T-cell (primary cell): ENCODE measurements at regions not wholly inside any gene's neighbourhood (a gene's known extent, or its start where the extent isn't known, plus 50 kb on each side); places are given as distances from the start of the nearest gene placed in this dataset.

Experiments
- ATAC-seq, 4 experiments: fragments of 200-7000 bp in 3 of 4; fragments of 150-1000 bp in 1 of 4; cut with Tn5 transposase; replicated peaks in 1 of 4; 1 replicate in 3 of 4; 2 replicates in 1 of 4; pipeline ENCODE4 v1.10.0; 2021; ENCODE audit warnings: moderate library complexity in 3 of 4, mild to moderate bottlenecking in 2 of 4, moderate number of reproducible peaks in 1 of 4
- CTCF ChIA-PET, 2 donors: fragments of 300-600 bp; sonication (Branson Sonifier 250); formaldehyde crosslinking; loops; one replicate each; lab custom pipeline; 2022; ENCODE audit warnings: antibody characterized with exemption in 2 of 2; lab: Charles Lee
- POLR2A ChIA-PET, 2 donors: fragments of 300-600 bp; sonication (Branson Sonifier 250); formaldehyde crosslinking; loops; one replicate each; lab custom pipeline; 2022; ENCODE audit warnings: antibody characterized with exemption in 2 of 2; lab: Charles Lee
- DNase-seq, 35 experiments: peaks; one replicate each; pipeline versions ENCODE4 v3.0.0 to v3.0.0-alpha.2; 2013 to 2023
- H3K27ac ChIP-seq: one replicate; pipeline ENCODE4 v1.5.1; 2013; ENCODE audit warnings: low read length
- H3K27me3 ChIP-seq, 2 experiments: replicated peaks in 1 of 2; 1 replicate in 1 of 2; 2 replicates in 1 of 2; pipeline versions ENCODE4 v1.6.1 to v1.7.0; 2013; ENCODE audit warnings: low read length in 1 of 2, mixed read lengths in 1 of 2; ENCODE audit not compliant: control insufficient read depth in 2 of 2, insufficient read depth in 2 of 2; ENCODE audit errors: extremely low read depth in 1 of 2
- H3K36me3 ChIP-seq, 2 donors: 1 replicate in 1 of 2; 2 replicates in 1 of 2; pipeline versions ENCODE4 v1.6.1 to v1.7.0; 2013; ENCODE audit warnings: low read length in 1 of 2; ENCODE audit not compliant: control insufficient read depth in 2 of 2, insufficient read depth in 1 of 2; ENCODE audit errors: extremely low read depth in 1 of 2
- H3K4me1 ChIP-seq, 2 experiments: 1 replicate in 1 of 2; 2 replicates in 1 of 2; pipeline versions ENCODE4 v1.6.1 to v1.7.0; 2013; ENCODE audit warnings: low read length in 2 of 2, mixed read lengths in 1 of 2; ENCODE audit not compliant: insufficient read depth in 2 of 2, control insufficient read depth in 1 of 2; ENCODE audit errors: extremely low read depth in 1 of 2
- H3K4me3 ChIP-seq, 2 donors: 1 replicate in 1 of 2; 2 replicates in 1 of 2; pipeline versions ENCODE4 v1.5.1 to v1.7.0; 2013; ENCODE audit warnings: mild to moderate bottlenecking in 2 of 2, low read length in 1 of 2, moderate library complexity in 1 of 2; ENCODE audit not compliant: control insufficient read depth in 1 of 2; ENCODE audit errors: extremely low read depth in 1 of 2
- H3K9me3 ChIP-seq: 2 replicates; pipeline ENCODE4 v1.7.0; 2013
- H3K27ac Mint-ChIP-seq, 2 donors: one replicate each; pipeline ENCODE4 v1.8.0; 2020 to 2021; ENCODE audit warnings: mild to moderate bottlenecking in 2 of 2, mixed read lengths in 2 of 2
- H3K27me3 Mint-ChIP-seq, 2 donors: one replicate each; pipeline ENCODE4 v1.8.0; 2021 to 2022; ENCODE audit warnings: mixed read lengths in 2 of 2
- H3K36me3 Mint-ChIP-seq: one replicate; pipeline ENCODE4 v1.8.0; 2021; ENCODE audit warnings: mixed read lengths
- H3K4me1 Mint-ChIP-seq, 3 donors: one replicate each; pipeline ENCODE4 v1.8.0; 2020 to 2022; ENCODE audit warnings: mixed read lengths in 3 of 3, mild to moderate bottlenecking in 1 of 3
- H3K4me3 Mint-ChIP-seq, 3 donors: one replicate each; pipeline ENCODE4 v1.8.0; 2020 to 2022; ENCODE audit warnings: mild to moderate bottlenecking in 3 of 3, mixed read lengths in 3 of 3, moderate library complexity in 3 of 3
- H3K9me3 Mint-ChIP-seq, 3 donors: one replicate each; pipeline ENCODE4 v1.8.0; 2020 to 2022; ENCODE audit warnings: mixed read lengths in 3 of 3
- WGBS: methylation state at CpG from one replicate; pipeline ENCODE4 v1.1.5; 2013; ENCODE audit warnings: missing lambda C conversion rate; ENCODE audit not compliant: insufficient coverage; 5-methylcytosine and 5-hydroxymethylcytosine counted together

GRCh38 chr10:28790146-28790545, 112.8 kb downstream of the BAMBI start:
- WGBS, result 91% methylated on average over 8 of the region's 8 CpGs
- Histone ChIP-seq H3K4me3 (no peak overlapping the region), H3K27me3 (peaks cover 0 to 8% of the 10 kb centered on the region in 2 experiments), H3K36me3 (no peaks in the 10 kb centered on the region), H3K27ac (no peak overlapping the region), H3K9me3 (no peaks in the 10 kb centered on the region), H3K4me1 (no peaks in the 10 kb centered on the region)
- DNase-seq, result no peak
- H3K4me3 Mint-ChIP-seq, result no peak overlapping the region
- peaks cover 15 to 16% of the 10 kb centered on the region in 2 donors for H3K27me3 Mint-ChIP-seq
- POLR2A ChIA-PET, result no interaction called here
- CTCF ChIA-PET, result interaction anchor here in 1 of 2 donors (0.6 kb wide), 1 partner anchor 41 kb away, joined by 3 read pairs; no protein-coding TSS in a partner anchor
- H3K36me3 Mint-ChIP-seq, result no peaks in the 10 kb centered on the region
- no peaks in the 10 kb centered on the region for H3K4me1 Mint-ChIP-seq
- H3K27ac Mint-ChIP-seq, result no peak overlapping the region
- no peak for ATAC-seq
- H3K9me3 Mint-ChIP-seq, result no peaks in the 10 kb centered on the region

GRCh38 chr10:28793482-28793881, 116.2 kb downstream of the BAMBI start:
- Histone ChIP-seq H3K4me3 (no peak overlapping the region), H3K27ac (no peak overlapping the region), H3K36me3 (no peaks in the 10 kb centered on the region), H3K4me1 (no peaks in the 10 kb centered on the region), H3K9me3 (no peaks in the 10 kb centered on the region), H3K27me3 (peaks cover 0 to 8% of the 10 kb centered on the region in 2 experiments)
- H3K4me3 Mint-ChIP-seq, result no peak overlapping the region
- ATAC-seq (no peak), DNase-seq (no peak)
- WGBS, result 71% methylated on average over 1 of the region's 3 CpGs
- peaks cover 8 to 13% of the 10 kb centered on the region in 2 donors for H3K27me3 Mint-ChIP-seq
- no peaks in the 10 kb centered on the region for H3K9me3 Mint-ChIP-seq
- ChIA-PET CTCF (no interaction called here), POLR2A (no interaction called here)
- no peak overlapping the region for H3K27ac Mint-ChIP-seq
- H3K4me1 Mint-ChIP-seq, result no peaks in the 10 kb centered on the region
- H3K36me3 Mint-ChIP-seq, result no peaks in the 10 kb centered on the region

- H3K4me1 Mint-ChIP-seq, result no peaks in the 10 kb centered on the region
- CTCF ChIA-PET, result interaction anchor here in 1 of 2 donors (0.6 kb wide), 1 partner anchor 1033 kb away, joined by 3 read pairs; no protein-coding TSS in a partner anchor
- no peaks in the 10 kb centered on the region for H3K36me3 Mint-ChIP-seq
Measured at GRCh38 chr10:28794986-28795385, 117.7 kb downstream of the BAMBI start.

GRCh38 chr10:28796606-28797512, 119.5 kb downstream of the BAMBI start:
- Histone ChIP-seq H3K9me3 (no peaks in the 10 kb centered on the region), H3K27me3 (no peaks in the 10 kb centered on the region), H3K4me3 (no peak overlapping the region), H3K4me1 (no peaks in the 10 kb centered on the region), H3K36me3 (no peaks in the 10 kb centered on the region), H3K27ac (no peak overlapping the region)
- no peak for DNase-seq
- ATAC-seq, result no peak
- ChIA-PET CTCF (interaction anchor here in 1 of 2 donors (0.6 kb wide), 1 partner anchor 67 kb away, joined by 4 read pairs; no protein-coding TSS in a partner anchor), POLR2A (no interaction called here)
- no peaks in the 10 kb centered on the region for H3K9me3 Mint-ChIP-seq
- H3K36me3 Mint-ChIP-seq, result no peaks in the 10 kb centered on the region
- H3K4me3 Mint-ChIP-seq, result no peak overlapping the region
- no peaks in the 10 kb centered on the region for H3K4me1 Mint-ChIP-seq
- peaks cover 2 to 9% of the 10 kb centered on the region in 2 donors for H3K27me3 Mint-ChIP-seq
- 100% methylated on average over 3 of the region's 23 CpGs for WGBS
- no peak overlapping the region for H3K27ac Mint-ChIP-seq

More at GRCh38 chr10:28794986-28795385, 117.7 kb downstream of the BAMBI start:
- H3K36me3 ChIP-seq, result no peaks in the 10 kb centered on the region
- no peak overlapping the region for H3K27ac ChIP-seq
- WGBS, result no CpG with 5 or more reads among the region's 3 CpGs
- no peak overlapping the region for H3K4me3 ChIP-seq
- no peak overlapping the region for H3K4me3 Mint-ChIP-seq
- ATAC-seq (no peak), DNase-seq (no peak)
- peaks cover 2 to 13% of the 10 kb centered on the region in 2 donors for H3K27me3 Mint-ChIP-seq
- POLR2A ChIA-PET, result no interaction called here
- H3K4me1 ChIP-seq, result no peaks in the 10 kb centered on the region
- peaks cover 0 to 8% of the 10 kb centered on the region in 2 experiments for H3K27me3 ChIP-seq
- H3K9me3 Mint-ChIP-seq, result no peaks in the 10 kb centered on the region
- H3K27ac Mint-ChIP-seq, result no peak overlapping the region
- H3K9me3 ChIP-seq, result no peaks in the 10 kb centered on the region

GRCh38 chr10:28797904-28798371, 120.6 kb downstream of the BAMBI start:
- H3K27ac ChIP-seq, result no peak overlapping the region
- H3K9me3 Mint-ChIP-seq, result no peaks in the 10 kb centered on the region

GRCh38 chr10:28798428-28798955, 121.2 kb downstream of the BAMBI start:
- H3K36me3 ChIP-seq, result no peaks in the 10 kb centered on the region
- H3K9me3 ChIP-seq, result no peaks in the 10 kb centered on the region
- ChIA-PET CTCF (interaction anchor here in 1 of 2 donors (0.6 kb wide), 1 partner anchor 1175 kb away, joined by 5 read pairs; no protein-coding TSS in a partner anchor), POLR2A (no interaction called here)
- Mint-ChIP-seq H3K4me3 (no peak overlapping the region), H3K36me3 (no peaks in the 10 kb centered on the region), H3K4me1 (no peaks in the 10 kb centered on the region), H3K9me3 (no peaks in the 10 kb centered on the region), H3K27ac (no peak overlapping the region), H3K27me3 (peaks cover 2 to 9% of the 10 kb centered on the region in 2 donors)
- WGBS, result 72% methylated on average over 2 of the region's 4 CpGs
- DNase-seq, result no peak
- H3K4me1 ChIP-seq, result no peaks in the 10 kb centered on the region
- H3K27ac ChIP-seq, result no peak overlapping the region
- no peak overlapping the region for H3K4me3 ChIP-seq
- peaks cover 0 to 4% of the 10 kb centered on the region in 2 experiments for H3K27me3 ChIP-seq
- no peak for ATAC-seq

More at GRCh38 chr10:28797904-28798371, 120.6 kb downstream of the BAMBI start:
- Mint-ChIP-seq H3K27me3 (peaks cover 2 to 7% of the 10 kb centered on the region in 2 donors), H3K4me3 (no peak overlapping the region), H3K4me1 (no peaks in the 10 kb centered on the region), H3K27ac (no peak overlapping the region), H3K36me3 (no peaks in the 10 kb centered on the region)
- Histone ChIP-seq H3K4me1 (no peaks in the 10 kb centered on the region), H3K4me3 (no peak overlapping the region), H3K9me3 (no peaks in the 10 kb centered on the region), H3K27me3 (peaks cover 0 to 4% of the 10 kb centered on the region in 2 experiments), H3K36me3 (no peaks in the 10 kb centered on the region)
- DNase-seq (no peak), ATAC-seq (no peak)
- ChIA-PET POLR2A (interaction anchor here in 1 of 2 donors (0.6 kb wide), 1 partner anchor 60 kb away, joined by 7 read pairs; no protein-coding TSS in a partner anchor), CTCF (no interaction called here)
- whole genome bisulfite sequencing, result 64% methylated on average over 2 of the region's 2 CpGs
